ENCODE measurements at regions not wholly inside any gene's neighbourhood (a gene's known extent, or its start where the extent isn't known, plus 50 kb on each side); places are given as distances from the start of the nearest gene placed in this dataset.
"Not testable (repeated sequence)": the region's sequence is repeated elsewhere in the genome, so short reads cannot be mapped to it uniquely, and the experiment has no call there.

- DNase-seq: no peak
Observed at GRCh38 chr3:193909387-193909786, 226.6 kb upstream of the HES1 start.

- DNase-seq: no peak
Observed at GRCh38 chr3:193910310-193910709, 225.6 kb upstream of the HES1 start.

GRCh38 chr3:193910886-193911738, 224.8 kb upstream of the HES1 start:
- DNase-seq: peak; percentile 38 to 66 (median 61)

DNA sequence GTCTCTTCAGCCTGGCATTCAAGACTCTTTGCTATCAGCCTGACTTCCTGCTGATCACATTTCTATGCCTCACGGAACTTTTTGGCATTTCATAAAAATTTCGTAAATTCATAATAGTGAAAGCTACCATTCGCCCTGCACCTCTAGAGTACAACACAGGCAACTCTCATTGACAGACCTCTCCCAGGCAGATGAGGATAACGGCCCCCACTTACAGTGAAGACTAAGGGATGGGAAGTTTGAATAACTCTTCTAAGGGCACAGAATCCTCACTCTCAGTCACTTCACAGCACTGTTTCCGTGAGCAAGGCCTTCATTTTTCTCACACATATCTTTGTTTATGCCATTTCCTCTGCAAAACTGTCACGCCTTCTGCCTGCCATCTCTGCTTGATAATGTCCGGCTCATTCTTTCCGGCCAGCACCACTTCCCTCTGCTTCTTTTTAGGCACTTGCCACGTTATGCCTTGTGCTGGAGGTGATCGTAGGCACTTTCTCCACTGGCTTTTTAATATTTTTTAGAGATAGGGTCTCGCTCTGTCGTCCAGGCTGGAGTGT, 224.1 kb upstream of the HES1 start:
- DNase-seq: no peak

DNA sequence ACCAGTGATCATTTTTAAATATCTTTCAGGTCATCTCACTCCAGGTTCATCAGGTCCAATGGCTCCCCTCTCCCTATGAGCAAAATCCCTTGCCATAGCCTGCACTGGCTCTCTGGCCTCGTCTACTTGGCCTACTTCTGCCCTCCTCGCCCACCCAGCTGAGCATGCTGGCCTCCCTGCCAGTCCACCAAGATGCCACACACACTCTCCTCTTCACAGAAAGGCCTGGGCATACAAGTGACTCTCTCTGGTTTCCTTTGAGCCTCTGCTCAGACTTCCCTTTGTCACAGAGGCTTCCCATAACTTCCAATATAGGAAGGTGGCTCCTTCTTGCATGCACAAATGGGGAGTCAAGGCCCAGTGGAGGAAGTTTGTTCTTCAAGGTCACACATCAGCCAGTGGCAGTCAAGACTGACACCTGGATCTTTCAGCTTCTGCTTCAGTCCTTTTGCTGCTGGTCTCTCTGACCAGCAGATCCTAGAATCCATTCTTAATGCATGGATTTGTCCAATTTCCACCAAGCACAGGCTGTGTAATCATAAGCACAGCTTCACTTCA, 223.2 kb upstream of the HES1 start:
- no peak for DNase-seq

DNA sequence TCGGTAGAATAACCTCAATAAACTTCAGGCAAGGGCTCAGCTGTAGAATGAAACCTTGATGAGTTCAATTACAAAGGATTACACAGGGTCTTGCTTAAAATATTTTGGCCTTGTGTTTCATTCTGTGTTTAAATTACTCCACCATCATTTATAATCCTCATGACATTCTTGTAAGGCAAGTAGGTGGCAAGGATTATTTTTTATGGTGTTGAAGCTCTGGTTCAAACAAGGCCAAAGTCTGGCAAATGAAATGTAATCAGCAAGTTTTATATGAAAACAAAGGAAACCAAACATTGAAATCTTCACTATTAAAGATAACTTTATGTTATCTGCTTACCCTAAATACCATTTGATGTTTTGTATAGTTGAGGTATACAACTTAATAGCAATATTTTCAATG, 221.3 kb upstream of the HES1 start:
- no peak for DNase-seq

GRCh38 chr3:193915099-193915498, 220.8 kb upstream of the HES1 start:
- no peak for DNase-seq

- no peak for DNase-seq
Observed at GRCh38 chr3:193915613-193916012, 220.3 kb upstream of the HES1 start.

GRCh38 chr3:193917158-193917557, 218.8 kb upstream of the HES1 start:
- no peak for DNase-seq

- DNase-seq: no peak
Observed at GRCh38 chr3:193921465-193921864, 214.5 kb upstream of the HES1 start.

DNA sequence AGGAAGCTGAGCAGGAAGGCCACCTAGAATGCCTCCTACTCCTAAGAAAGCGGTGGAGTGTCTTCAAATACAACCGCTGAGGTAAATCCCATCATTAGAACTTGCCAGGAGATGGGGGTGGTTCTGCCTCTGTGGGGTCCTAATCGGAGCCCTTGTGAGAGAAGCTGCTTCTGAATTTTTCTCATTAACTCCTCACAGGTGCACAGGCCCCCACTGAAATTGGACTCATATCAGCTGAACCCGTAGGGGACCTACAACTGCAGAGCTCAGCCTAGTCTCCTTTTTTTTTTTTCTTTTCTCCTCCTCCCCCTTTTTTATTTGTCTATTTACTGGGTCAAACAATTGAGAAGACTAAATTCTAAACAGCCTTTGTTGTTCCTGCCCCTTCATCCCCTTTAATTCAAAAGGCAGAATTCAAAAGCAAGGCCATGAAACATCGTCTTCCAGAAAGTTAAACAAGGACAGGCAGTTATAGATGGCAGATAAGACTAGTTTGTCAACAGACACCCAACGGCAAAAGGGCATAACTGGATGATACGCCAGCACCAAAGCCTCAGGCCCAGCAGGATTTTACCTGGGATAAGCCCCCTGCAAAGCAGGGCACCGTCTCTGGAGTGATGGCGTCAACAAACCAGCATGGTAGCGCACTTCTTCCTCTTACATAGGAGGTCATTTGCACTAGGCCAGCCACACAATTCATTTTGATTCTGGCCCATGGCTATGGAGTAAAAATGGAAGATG, 213.7 kb upstream of the HES1 start:
- DNase-seq: no peak

GRCh38 chr3:193923958-193924357, 212.0 kb upstream of the HES1 start:
- DNase-seq: not testable (repeated sequence)

GRCh38 chr3:193926071-193926470, 209.9 kb upstream of the HES1 start:
- peak; percentile 59 to 81 (median 77) for DNase-seq

GRCh38 chr3:193927413-193928206, 208.3 kb upstream of the HES1 start:
- not testable (repeated sequence) for DNase-seq

DNA sequence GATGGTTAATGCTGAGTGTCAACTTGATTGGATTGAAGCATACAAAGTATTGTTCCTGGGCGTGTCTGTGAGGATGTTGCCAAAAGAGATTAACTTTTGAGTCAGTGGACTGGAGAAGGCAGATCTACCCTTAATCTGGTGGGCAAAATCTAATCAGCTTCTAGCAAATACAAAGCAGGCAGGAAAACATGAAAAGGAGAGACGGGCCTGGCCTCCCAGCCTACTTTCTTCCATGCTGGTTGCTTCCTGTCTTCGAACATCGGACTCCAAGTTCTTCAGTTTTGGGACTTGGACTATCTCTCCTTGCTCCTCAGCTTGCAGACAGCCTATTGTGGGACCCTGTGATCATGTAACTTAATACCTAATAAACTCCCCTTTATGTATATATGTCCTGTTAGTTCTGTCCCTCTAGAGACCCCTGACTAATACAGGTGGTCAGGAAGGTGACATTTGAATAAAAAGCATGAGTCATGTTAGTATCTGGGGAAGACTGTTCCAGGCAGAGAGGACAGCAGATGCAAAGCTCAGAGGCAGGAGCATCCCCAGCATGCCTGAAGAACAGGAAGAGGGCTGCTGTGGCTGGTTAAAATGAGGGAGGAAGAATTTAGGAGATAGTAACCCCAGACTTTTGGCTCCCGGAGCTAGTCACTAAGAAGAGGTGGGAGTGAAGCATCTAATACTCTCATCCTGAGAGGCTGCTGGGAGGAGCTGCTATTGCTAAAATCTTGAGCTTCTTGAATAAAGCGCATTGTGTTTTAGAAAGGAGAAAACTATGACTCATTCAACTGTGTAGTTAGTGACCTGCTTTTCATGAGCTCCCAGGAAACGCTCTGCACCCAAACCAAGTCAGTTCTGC, 207.4 kb upstream of the HES1 start:
- no peak for DNase-seq

GRCh38 chr3:193929373-193929772, 206.6 kb upstream of the HES1 start:
- DNase-seq: no peak

GRCh38 chr3:193929921-193930646, 205.9 kb upstream of the HES1 start:
- no peak for DNase-seq

DNA sequence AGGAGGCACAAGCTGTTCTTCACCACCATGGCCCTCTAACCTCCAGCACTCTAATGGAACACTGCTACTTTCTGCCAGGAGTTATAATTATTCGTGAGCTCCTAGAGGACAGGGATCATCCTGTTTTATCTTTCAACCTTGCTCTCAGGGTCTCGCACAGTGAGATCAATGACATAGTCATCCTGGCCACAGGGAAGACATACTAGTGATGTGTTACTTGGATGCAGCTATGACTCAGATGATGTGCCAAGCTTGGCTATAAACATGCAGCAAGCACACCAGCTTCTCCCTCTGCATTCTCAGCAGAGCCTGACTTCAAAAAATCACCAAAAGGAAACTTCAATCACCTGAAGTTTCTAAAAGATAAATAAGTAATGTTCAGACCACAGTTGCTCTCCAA, 203.8 kb upstream of the HES1 start:
- no peak for DNase-seq

DNA sequence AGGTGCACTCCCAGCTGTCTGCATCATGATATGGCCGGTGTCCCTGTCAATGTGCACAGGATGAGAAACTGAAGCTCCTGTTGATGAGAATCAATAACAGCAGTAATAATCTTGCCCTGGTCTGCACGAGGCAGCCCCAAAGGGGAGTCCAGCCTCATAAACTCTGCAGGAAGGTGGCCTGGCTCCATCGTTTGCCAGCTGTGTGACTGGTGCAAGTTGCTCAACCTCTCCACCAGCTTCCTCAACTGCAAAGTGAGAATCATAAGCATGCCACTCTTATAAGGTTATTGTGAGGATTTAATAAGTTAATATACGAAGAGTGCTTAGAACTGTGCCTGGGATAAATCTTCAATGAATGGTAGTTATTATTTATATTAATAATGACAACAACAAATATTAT, 203.4 kb upstream of the HES1 start:
- DNase-seq: peak in 3 of 4 experiments; percentile 16 to 31 (median 17)

DNA sequence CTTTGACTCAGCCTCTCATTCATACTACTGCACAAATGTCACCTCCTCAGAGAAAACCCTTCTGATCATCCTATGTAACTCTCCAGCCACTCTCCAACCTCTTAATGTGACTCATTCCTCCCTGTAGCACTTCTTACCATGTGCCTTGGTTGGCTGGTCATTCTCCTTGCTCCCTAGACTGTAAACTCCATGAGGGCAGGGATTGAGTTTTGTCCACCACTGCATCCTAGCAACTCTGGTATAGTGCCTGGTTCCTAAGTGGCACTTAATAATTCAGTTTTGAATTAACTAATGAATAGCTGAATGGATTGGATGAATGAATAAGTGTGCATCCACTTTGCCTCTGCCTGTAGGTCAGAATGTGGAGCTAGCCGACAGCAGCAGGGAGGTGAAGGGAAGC, 202.5 kb upstream of the HES1 start:
- DNase-seq: no peak

DNA sequence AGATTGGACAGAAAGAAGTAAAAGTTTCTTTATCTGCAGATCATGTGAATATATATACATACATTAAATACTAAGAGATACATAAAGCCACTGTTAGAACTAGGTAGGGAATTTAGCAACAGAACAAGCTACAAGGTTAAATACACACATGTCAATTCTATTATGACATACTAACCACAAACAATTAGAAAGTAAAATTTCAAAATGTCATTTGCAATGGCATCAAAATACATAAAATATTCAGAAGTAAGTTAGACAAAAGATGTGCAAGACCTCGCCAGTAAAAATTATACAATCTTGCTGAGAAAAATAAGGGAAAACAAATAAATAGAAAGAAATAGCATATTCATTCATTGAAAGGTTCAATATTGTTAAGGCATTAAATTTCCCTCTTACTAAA, 200.0 kb upstream of the HES1 start:
- DNase-seq: no peak

All from suppressor macrophage (primary cell).